Activated B cell treated with CpG ODN at 0.5 μM for 24 hours (primary cell): ENCODE measurements at regions not wholly inside any gene's neighbourhood (a gene's known extent, or its start where the extent isn't known, plus 50 kb on each side); places are given as distances from the start of the nearest gene placed in this dataset.
"Not testable (repeated sequence)": the region's sequence is repeated elsewhere in the genome, so short reads cannot be mapped to it uniquely, and the experiment has no call there.

ENCODE experiments used
- ATAC-seq: fragments of 200-7000 bp; cut with Tn5 transposase; one replicate; pipeline ENCODE4 v1.10.0; 2021; ENCODE audit warnings: low read depth, mild to moderate bottlenecking, moderate library complexity
- CTCF ChIA-PET: fragments of 350-600 bp; sonication (Branson Sonifier 250); formaldehyde crosslinking; loops from one replicate; lab custom pipeline; 2021; ENCODE audit warnings: antibody characterized with exemption; lab: Charles Lee
- POLR2A ChIA-PET: fragments of 350-600 bp; sonication (Branson Sonifier 250); formaldehyde crosslinking; loops from one replicate; lab custom pipeline; 2021; ENCODE audit warnings: antibody characterized with exemption; lab: Charles Lee
- DNase-seq: peaks from one replicate; pipeline ENCODE4 v3.0.0; 2022
- H3K27ac Mint-ChIP-seq: one replicate; pipeline ENCODE4 v1.8.0; 2020; ENCODE audit warnings: mixed read lengths
- H3K27me3 Mint-ChIP-seq: one replicate; pipeline ENCODE4 v1.8.0; 2021; ENCODE audit warnings: mixed read lengths
- H3K36me3 Mint-ChIP-seq: one replicate; pipeline ENCODE4 v1.8.0; 2021; ENCODE audit warnings: low read depth, mixed read lengths
- H3K4me1 Mint-ChIP-seq: one replicate; pipeline ENCODE4 v1.8.0; 2021; ENCODE audit warnings: mixed read lengths
- H3K4me3 Mint-ChIP-seq: one replicate; pipeline ENCODE4 v1.8.0; 2020; ENCODE audit warnings: mild to moderate bottlenecking, mixed read lengths
- H3K9me3 Mint-ChIP-seq: one replicate; pipeline ENCODE4 v1.8.0; 2020; ENCODE audit warnings: mixed read lengths
- CTCF ChIP-seq: fragments of 200-600 bp; IDR thresholded peaks from one replicate; pipeline ENCODE4 v1.8.0; 2022; ENCODE audit warnings: antibody characterized with exemption, mild to moderate bottlenecking
- intact Hi-C: fragments of 100-400 bp; cut with micrococcal nuclease; formaldehyde crosslinking; loops from one replicate; pipeline ENCODE4 v1.15.1; 2024

DNA sequence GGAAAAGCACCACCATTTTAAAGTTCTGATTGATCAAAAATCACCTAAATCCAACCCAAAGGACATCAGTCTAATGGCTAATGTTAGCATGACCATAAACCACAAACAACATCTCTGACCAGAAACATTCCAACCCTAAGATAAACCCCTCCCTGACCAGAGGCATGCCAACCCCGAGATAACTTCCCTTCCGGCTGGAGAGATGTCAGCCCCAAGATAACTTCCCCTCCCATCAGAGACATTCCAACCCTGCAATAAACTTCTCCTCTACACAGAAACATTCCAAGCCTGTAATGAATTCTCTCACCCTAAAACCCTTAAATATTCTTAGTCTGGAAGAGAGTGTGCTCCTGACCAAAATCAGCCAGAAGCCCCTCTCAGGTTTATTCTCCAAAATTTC, 364.3 kb downstream of the KCNN2 start:
- no peak for ATAC-seq
- Mint-ChIP-seq H3K27me3 (peaks cover 3% of the 10 kb centered on the region), H3K27ac (no peak overlapping the region), H3K9me3 (no peaks in the 10 kb centered on the region), H3K4me3 (no peak overlapping the region), H3K36me3 (no peaks in the 10 kb centered on the region), H3K4me1 (no peaks in the 10 kb centered on the region)
- POLR2A ChIA-PET: no interaction called here
- CTCF ChIA-PET: no interaction called here
- intact Hi-C loops: no loop called here
- TF ChIP-seq CTCF: no peak
- no peak for DNase-seq

- intact Hi-C loops: no loop called here
- Mint-ChIP-seq H3K27ac (no peak overlapping the region), H3K4me3 (no peak overlapping the region), H3K27me3 (peaks cover 3% of the 10 kb centered on the region), H3K4me1 (no peaks in the 10 kb centered on the region), H3K36me3 (no peaks in the 10 kb centered on the region), H3K9me3 (peaks cover 6% of the 10 kb centered on the region)
- CTCF ChIA-PET: no interaction called here
- POLR2A ChIA-PET: no interaction called here
- TF ChIP-seq CTCF: no peak
- no peak for DNase-seq
- ATAC-seq: no peak
Observed at GRCh38 chr5:114719268-114719667, 357.4 kb downstream of the KCNN2 start.

GRCh38 chr5:114716955-114717354, 355.1 kb downstream of the KCNN2 start:
- DNase-seq (no peak), ATAC-seq (no peak)
- POLR2A ChIA-PET: no interaction called here
- no peak for TF ChIP-seq CTCF
- H3K27ac Mint-ChIP-seq: no peak overlapping the region
- H3K4me1 Mint-ChIP-seq: no peaks in the 10 kb centered on the region
- intact Hi-C loops: no loop called here
- no peaks in the 10 kb centered on the region for H3K27me3 Mint-ChIP-seq
- CTCF ChIA-PET: no interaction called here
- no peak overlapping the region for H3K4me3 Mint-ChIP-seq
- H3K9me3 Mint-ChIP-seq: peaks cover 6% of the 10 kb centered on the region
- no peaks in the 10 kb centered on the region for H3K36me3 Mint-ChIP-seq

DNA sequence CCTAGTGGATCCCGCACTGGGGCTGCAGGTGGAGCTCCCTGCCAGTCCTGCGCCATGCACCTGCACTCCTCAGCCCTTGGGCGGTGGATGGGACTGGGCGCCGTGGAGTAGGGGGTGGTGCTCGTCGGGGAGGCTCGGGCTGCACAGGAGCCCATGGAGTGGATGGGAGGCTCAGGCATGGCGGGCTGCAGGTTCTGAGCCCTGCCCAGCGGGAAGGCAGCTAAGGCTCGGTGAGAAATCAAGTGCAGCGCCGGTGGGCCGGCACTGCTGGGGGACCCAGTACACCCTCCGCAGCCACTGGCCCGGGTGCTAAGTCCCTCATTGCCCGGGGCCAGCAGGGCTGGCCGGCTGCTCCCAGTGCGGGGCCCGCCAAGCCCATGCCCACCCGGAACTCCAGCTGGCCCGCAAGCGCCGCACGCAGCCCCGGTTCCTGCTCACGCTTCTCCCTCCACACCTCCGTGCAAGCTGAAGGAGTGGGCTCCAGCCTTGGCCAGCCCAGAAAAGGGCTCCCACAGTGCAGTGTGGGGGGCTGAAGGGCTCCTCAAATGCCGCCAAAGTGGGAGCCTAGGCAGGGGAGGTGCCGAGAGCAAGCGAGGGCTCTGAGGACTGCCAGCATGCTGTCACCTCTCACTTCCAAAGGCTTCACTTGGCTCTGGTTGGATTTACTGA, 342.5 kb downstream of the KCNN2 start:
- intact Hi-C loops, H3K4me1 Mint-ChIP-seq, H3K36me3 Mint-ChIP-seq, H3K27me3 Mint-ChIP-seq, H3K4me3 Mint-ChIP-seq, ATAC-seq, H3K9me3 Mint-ChIP-seq, CTCF ChIA-PET, H3K27ac Mint-ChIP-seq, DNase-seq, POLR2A ChIA-PET: not testable (repeated sequence)

GRCh38 chr5:114702731-114703130, 340.9 kb downstream of the KCNN2 start:
- TF ChIP-seq CTCF: no peak
- no peaks in the 10 kb centered on the region for H3K36me3 Mint-ChIP-seq

GRCh38 chr5:114702136-114702535, 340.3 kb downstream of the KCNN2 start:
- H3K27me3 Mint-ChIP-seq: no peaks in the 10 kb centered on the region
- ChIA-PET CTCF (no interaction called here), POLR2A (no interaction called here)
- no peaks in the 10 kb centered on the region for H3K36me3 Mint-ChIP-seq
- no peak for DNase-seq
- intact Hi-C loops: no loop called here
- H3K9me3 Mint-ChIP-seq: no peaks in the 10 kb centered on the region
- H3K4me1 Mint-ChIP-seq: no peaks in the 10 kb centered on the region
- TF ChIP-seq CTCF: no peak
- no peak overlapping the region for H3K4me3 Mint-ChIP-seq
- H3K27ac Mint-ChIP-seq: no peak overlapping the region
- ATAC-seq: no peak

More at GRCh38 chr5:114702731-114703130, 340.9 kb downstream of the KCNN2 start:
- no peak overlapping the region for H3K27ac Mint-ChIP-seq
- no peaks in the 10 kb centered on the region for H3K9me3 Mint-ChIP-seq
- CTCF ChIA-PET: no interaction called here
- ATAC-seq (no peak), DNase-seq (no peak)
- intact Hi-C loops: no loop called here
- no peak overlapping the region for H3K4me3 Mint-ChIP-seq
- no peaks in the 10 kb centered on the region for H3K4me1 Mint-ChIP-seq
- H3K27me3 Mint-ChIP-seq: no peaks in the 10 kb centered on the region
- POLR2A ChIA-PET: no interaction called here
